Natural killer cell (primary cell): ENCODE measurements at regions not wholly inside any gene's neighbourhood (a gene's known extent, or its start where the extent isn't known, plus 50 kb on each side); places are given as distances from the start of the nearest gene placed in this dataset.

Source experiments
- ATAC-seq, 3 donors: fragments of 150-1000 bp in 2 of 3; fragments of 200-7000 bp in 1 of 3; cut with Tn5 transposase; 1 replicate in 1 of 3; 2 replicates in 2 of 3; pipeline ENCODE4 v1.10.0; 2021; ENCODE audit warnings: mild to moderate bottlenecking in 2 of 3, moderate library complexity in 2 of 3
- DNase-seq, 2 donors: peaks; one replicate each; pipeline versions ENCODE4 v3.0.0 to v3.0.0-alpha.2; 2013 to 2021; ENCODE audit warnings: mixed read lengths in 1 of 2
- H3K27ac ChIP-seq: one replicate; pipeline ENCODE4 v1.5.1; 2013; ENCODE audit warnings: mild to moderate bottlenecking, low read length
- H3K27me3 ChIP-seq: one replicate; pipeline ENCODE4 v1.6.1; 2013; ENCODE audit warnings: low read length; ENCODE audit not compliant: control insufficient read depth, insufficient read depth
- H3K36me3 ChIP-seq: one replicate; pipeline ENCODE4 v1.6.1; 2013; ENCODE audit warnings: low read length; ENCODE audit not compliant: control insufficient read depth, insufficient read depth
- H3K4me1 ChIP-seq: one replicate; pipeline ENCODE4 v1.6.1; 2013; ENCODE audit warnings: low read length; ENCODE audit not compliant: control insufficient read depth, insufficient read depth
- H3K4me3 ChIP-seq: one replicate; pipeline ENCODE4 v1.5.1; 2013; ENCODE audit warnings: low read length
- H3K9me3 ChIP-seq: one replicate; pipeline ENCODE4 v1.6.1; 2013; ENCODE audit warnings: low read length; ENCODE audit not compliant: control insufficient read depth, insufficient read depth
- H3K27ac Mint-ChIP-seq, 2 donors: one replicate each; pipeline ENCODE4 v1.8.0; 2022; ENCODE audit warnings: mild to moderate bottlenecking in 2 of 2, mixed read lengths in 2 of 2, moderate library complexity in 1 of 2
- H3K27me3 Mint-ChIP-seq, 2 donors: one replicate each; pipeline ENCODE4 v1.8.0; 2022; ENCODE audit warnings: low read depth in 2 of 2, mixed read lengths in 2 of 2
- H3K36me3 Mint-ChIP-seq: one replicate; pipeline ENCODE4 v1.8.0; 2022; ENCODE audit warnings: mixed read lengths
- H3K4me1 Mint-ChIP-seq, 2 donors: one replicate each; pipeline ENCODE4 v1.8.0; 2022; ENCODE audit warnings: mixed read lengths in 2 of 2
- H3K4me3 Mint-ChIP-seq: one replicate; pipeline ENCODE4 v1.8.0; 2022; ENCODE audit warnings: mild to moderate bottlenecking, moderate library complexity, mixed read lengths
- H3K9me3 Mint-ChIP-seq, 2 donors: one replicate each; pipeline ENCODE4 v1.8.0; 2022; ENCODE audit warnings: mixed read lengths in 2 of 2
- CTCF ChIP-seq: fragments of 200-600 bp; IDR thresholded peaks from one replicate; pipeline ENCODE4 v1.8.0; 2022; ENCODE audit warnings: antibody characterized with exemption
- WGBS: methylation state at CpG from one replicate; pipeline ENCODE4 v1.1.7; 2013; ENCODE audit warnings: missing lambda C conversion rate; ENCODE audit not compliant: insufficient coverage; 5-methylcytosine and 5-hydroxymethylcytosine counted together
- intact Hi-C: fragments of 100-400 bp; cut with micrococcal nuclease; formaldehyde crosslinking; loops from one replicate; pipeline ENCODE4 v1.14.2; 2022

GRCh38 chr3:117528688-117529087 is 819.1 kb downstream of the TUSC7 start:
- no peak for TF ChIP-seq CTCF
- H3K4me1 ChIP-seq, result no peaks in the 10 kb centered on the region
- H3K4me3 Mint-ChIP-seq, result no peak overlapping the region
- H3K36me3 ChIP-seq, result no peaks in the 10 kb centered on the region
- ATAC-seq (no peak), DNase-seq (no peak)
- 86% methylated on average over 1 of the region's 1 CpG for WGBS
- no peaks in the 10 kb centered on the region for H3K27me3 ChIP-seq
- no peaks in the 10 kb centered on the region for H3K4me1 Mint-ChIP-seq
- intact Hi-C loops, result no loop called here
- no peaks in the 10 kb centered on the region for H3K9me3 ChIP-seq
- no peaks in the 10 kb centered on the region for H3K36me3 Mint-ChIP-seq
- no peak overlapping the region for H3K4me3 ChIP-seq
- no peak overlapping the region for H3K27ac Mint-ChIP-seq
- H3K27ac ChIP-seq, result no peak overlapping the region
- H3K27me3 Mint-ChIP-seq, result no peaks in the 10 kb centered on the region
- peaks cover 0 to 3% of the 10 kb centered on the region in 2 donors for H3K9me3 Mint-ChIP-seq

- peaks cover 4 to 6% of the 10 kb centered on the region in 2 donors for H3K9me3 Mint-ChIP-seq
- ATAC-seq, result no peak
- H3K36me3 ChIP-seq, result no peaks in the 10 kb centered on the region
- H3K9me3 ChIP-seq, result no peaks in the 10 kb centered on the region
- no peak overlapping the region for H3K4me3 Mint-ChIP-seq
- no peak for DNase-seq
- intact Hi-C loops, result no loop called here
- TF ChIP-seq CTCF, result no peak
- H3K27ac Mint-ChIP-seq, result no peak overlapping the region
- no peaks in the 10 kb centered on the region for H3K4me1 ChIP-seq
- H3K36me3 Mint-ChIP-seq, result no peaks in the 10 kb centered on the region
- H3K27ac ChIP-seq, result no peak overlapping the region
- H3K4me3 ChIP-seq, result no peak overlapping the region
- H3K4me1 Mint-ChIP-seq, result no peaks in the 10 kb centered on the region
- no peaks in the 10 kb centered on the region for H3K27me3 ChIP-seq
- WGBS, result 84% methylated on average over 8 of the region's 8 CpGs
- no peaks in the 10 kb centered on the region for H3K27me3 Mint-ChIP-seq
These were observed 821.6 kb downstream of the TUSC7 start for GRCh38 chr3:117531078-117531767.

GRCh38 chr3:117532268-117532667 is 822.7 kb downstream of the TUSC7 start:
- H3K4me1 Mint-ChIP-seq, result no peaks in the 10 kb centered on the region
- ATAC-seq (no peak), DNase-seq (no peak)
- H3K4me3 Mint-ChIP-seq, result no peak overlapping the region
- Histone ChIP-seq H3K36me3 (no peaks in the 10 kb centered on the region), H3K4me1 (no peaks in the 10 kb centered on the region), H3K9me3 (no peaks in the 10 kb centered on the region), H3K27me3 (no peaks in the 10 kb centered on the region), H3K27ac (no peak overlapping the region), H3K4me3 (no peak overlapping the region)
- intact Hi-C loops, result no loop called here
- H3K27ac Mint-ChIP-seq, result no peak overlapping the region
- peaks cover 6 to 8% of the 10 kb centered on the region in 2 donors for H3K9me3 Mint-ChIP-seq
- WGBS, result 89% methylated on average over 8 of the region's 8 CpGs
- no peaks in the 10 kb centered on the region for H3K36me3 Mint-ChIP-seq
- H3K27me3 Mint-ChIP-seq, result no peaks in the 10 kb centered on the region
- TF ChIP-seq CTCF, result no peak

- Histone ChIP-seq H3K27ac (no peak overlapping the region), H3K4me3 (no peak overlapping the region), H3K4me1 (no peaks in the 10 kb centered on the region), H3K36me3 (no peaks in the 10 kb centered on the region), H3K27me3 (no peaks in the 10 kb centered on the region), H3K9me3 (no peaks in the 10 kb centered on the region)
- ATAC-seq (no peak), DNase-seq (no peak)
- Mint-ChIP-seq H3K4me3 (no peak overlapping the region), H3K27me3 (no peaks in the 10 kb centered on the region), H3K27ac (no peak overlapping the region), H3K9me3 (peaks cover 5 to 6% of the 10 kb centered on the region in 2 donors), H3K4me1 (no peaks in the 10 kb centered on the region), H3K36me3 (no peaks in the 10 kb centered on the region)
- intact Hi-C loops, result no loop called here
- WGBS, result no CpG with 5 or more reads among the region's 1 CpG
- no peak for TF ChIP-seq CTCF
These were observed 824.6 kb downstream of the TUSC7 start for GRCh38 chr3:117534138-117534537.
